SK-N-SH (cell line): ENCODE measurements at regions not wholly inside any gene's neighbourhood (a gene's known extent, or its start where the extent isn't known, plus 50 kb on each side); places are given as distances from the start of the nearest gene placed in this dataset.

Experiments
- CTCF ChIA-PET: fragments of 300-600, 350-600 bp; formaldehyde crosslinking; extraction: SDS; loops from one replicate; lab custom pipeline; 2021; lab: Yijun Ruan, JAX
- POLR2A ChIA-PET: fragments of 350-600 bp; sonication (Branson Sonifier 250); formaldehyde crosslinking; extraction: SDS; loops from one replicate; lab custom pipeline; 2020; ENCODE audit warnings: antibody characterized with exemption, inconsistent platforms; lab: Yijun Ruan, JAX
- DNase-seq: peaks from one replicate; pipeline ENCODE4 v3.0.0; 2012
- H2AFZ ChIP-seq: fragments of 200-600 bp; sonication (generic); 2 replicates; pipeline ENCODE4 v1.8.1; 2016; ENCODE audit warnings: antibody characterized with exemption, mild to moderate bottlenecking, low read depth
- H3F3A ChIP-seq: fragments of 200-600 bp; sonication (generic); replicated peaks from 2 replicates; pipeline ENCODE3; 2016; ENCODE audit warnings: antibody characterized with exemption, mild to moderate bottlenecking; ENCODE audit not compliant: insufficient read depth
- H3K27ac ChIP-seq, 2 experiments: fragments of 200-500 bp in 1 of 2; fragments of 200-600 bp in 1 of 2; sonication (Bioruptor generic) in 1 of 2; sonication (generic), shearing (Covaris generic) in 1 of 2; 2 replicates each; pipeline versions ENCODE4 v1.5.1 to v1.6.1; 2014 to 2016; ENCODE audit warnings: low read depth in 2 of 2, inconsistent platforms in 1 of 2, low read length in 1 of 2, mild to moderate bottlenecking in 1 of 2, mixed read lengths in 1 of 2
- H3K27me3 ChIP-seq: fragments of 200-600 bp; sonication (generic), shearing (Covaris generic); 2 replicates; pipeline ENCODE4 v1.6.1; 2016; ENCODE audit warnings: mixed run types; ENCODE audit not compliant: insufficient read depth
- H3K36me3 ChIP-seq, 2 experiments: fragments of 200-500 bp in 1 of 2; fragments of 200-600 bp in 1 of 2; sonication (Bioruptor generic) in 1 of 2; sonication (generic) in 1 of 2; replicated peaks in 1 of 2; 2 replicates each; pipeline versions ENCODE3 to v1.5.1; 2014 to 2016; ENCODE audit warnings: low read length in 1 of 2, mild to moderate bottlenecking in 1 of 2; ENCODE audit not compliant: insufficient read depth in 2 of 2, control insufficient read depth in 1 of 2
- H3K4me1 ChIP-seq, 2 experiments: fragments of 200-500 bp in 1 of 2; fragments of 200-600 bp in 1 of 2; sonication (Bioruptor generic) in 1 of 2; sonication (generic), shearing (Covaris generic) in 1 of 2; 2 replicates each; pipeline versions ENCODE4 v1.5.1 to v1.6.1; 2014 to 2016; ENCODE audit warnings: low read depth in 1 of 2, low read length in 1 of 2, mixed run types in 1 of 2; ENCODE audit not compliant: insufficient read depth in 2 of 2, control insufficient read depth in 1 of 2
- H3K4me2 ChIP-seq: fragments of 200-600 bp; sonication (generic), shearing (Covaris generic); 2 replicates; pipeline ENCODE4 v1.6.1; 2017; ENCODE audit warnings: mixed run types
- H3K4me3 ChIP-seq, 2 experiments: fragments of 200-500 bp in 1 of 2; fragments of 200-600 bp in 1 of 2; sonication (Bioruptor generic) in 1 of 2; sonication (generic), shearing (Covaris generic) in 1 of 2; 2 replicates each; pipeline versions ENCODE4 v1.5.1 to v1.8.1; 2014 to 2016; ENCODE audit warnings: low read depth in 2 of 2, inconsistent platforms in 1 of 2, low read length in 1 of 2, mild to moderate bottlenecking in 1 of 2, mixed read lengths in 1 of 2, moderate library complexity in 1 of 2
- H3K79me2 ChIP-seq: fragments of 200-600 bp; sonication (generic); 2 replicates; pipeline ENCODE4 v1.8.1; 2017; ENCODE audit warnings: mild to moderate bottlenecking; ENCODE audit not compliant: insufficient read depth
- H3K9ac ChIP-seq: fragments of 200-600 bp; sonication (generic); 2 replicates; pipeline ENCODE4 v1.6.1; 2017; ENCODE audit warnings: mixed run types
- H3K9me2 ChIP-seq: fragments of 200-600 bp; sonication (generic); 2 replicates; pipeline ENCODE4 v1.6.1; 2017; ENCODE audit warnings: mixed run types
- H3K9me3 ChIP-seq: fragments of 200-600 bp; sonication (generic); 2 replicates; pipeline ENCODE4 v1.6.1; 2017; ENCODE audit warnings: mixed run types, mild to moderate bottlenecking, moderate library complexity
- H4K20me1 ChIP-seq: fragments of 200-600 bp; sonication (generic); 2 replicates; pipeline ENCODE4 v1.6.1; 2017; ENCODE audit warnings: mild to moderate bottlenecking, mixed run types; ENCODE audit not compliant: insufficient read depth
- CHD2 ChIP-seq: fragments of 150-350 bp; IDR thresholded peaks from 2 replicates; pipeline ENCODE4 v1.6.1; 2018; ENCODE audit warnings: low read length; ENCODE audit not compliant: partially characterized antibody
- EP300 ChIP-seq, 2 experiments: IDR thresholded peaks; 2 replicates each; pipeline versions ENCODE4 v1.4.0 to v1.6.1; 2012; ENCODE audit warnings: borderline replicate concordance in 1 of 2, low read depth in 1 of 2, low read length in 1 of 2
- EZH2phosphoT487 ChIP-seq: fragments of 200-600 bp; sonication (generic); IDR thresholded peaks from 2 replicates; pipeline ENCODE4 v1.6.1; 2017; ENCODE audit warnings: low read depth, mixed run types, mild to moderate bottlenecking, antibody characterized with exemption, moderate library complexity, borderline replicate concordance
- FOSL2 ChIP-seq: IDR thresholded peaks from 2 replicates; pipeline ENCODE4 v1.4.0; 2012; ENCODE audit warnings: low read depth, mild to moderate bottlenecking, moderate library complexity, borderline replicate concordance
- FOXJ3 ChIP-seq: sonication (generic); formaldehyde crosslinking; IDR thresholded peaks from 2 replicates; pipeline ENCODE4 v1.5.1; 2020; ENCODE audit warnings: mild to moderate bottlenecking, missing genetic modification reagents
- JUND ChIP-seq: IDR thresholded peaks from 2 replicates; pipeline ENCODE4 v1.4.0; 2012
- MXI1 ChIP-seq: IDR thresholded peaks from 2 replicates; pipeline ENCODE4 v1.6.1; 2012; ENCODE audit warnings: mild to moderate bottlenecking, low read depth, low read length, improper control_type of control experiment
- POLR2AphosphoS5 ChIP-seq: IDR thresholded peaks from 2 replicates; pipeline ENCODE4 v1.6.1; 2012; ENCODE audit warnings: low read depth, low read length
- TAF1 ChIP-seq: IDR thresholded peaks from 2 replicates; pipeline ENCODE4 v1.6.1; 2012; ENCODE audit warnings: low read depth, mild to moderate bottlenecking, low read length, moderate library complexity, borderline replicate concordance
- TCF12 ChIP-seq: IDR thresholded peaks from 2 replicates; pipeline ENCODE4 v1.4.0; 2012
- WGBS: methylation state at CpG from one replicate; pipeline ENCODE4 v1.1.6; 2017; ENCODE audit warnings: low lambda C conversion rate; 5-methylcytosine and 5-hydroxymethylcytosine counted together
- TF ChIP-seq, protein P1 (sequence below): IDR thresholded peaks from 2 replicates; pipeline ENCODE4 v1.4.0; 2012; ENCODE audit warnings: low read depth
- TF ChIP-seq, protein P2 (sequence below): IDR thresholded peaks from 2 replicates; pipeline ENCODE4 v1.4.0; 2012; ENCODE audit warnings: low read depth, borderline replicate concordance
- TF ChIP-seq, protein P3 (sequence below): fragments of 200-600 bp; sonication (generic); IDR thresholded peaks from 2 replicates; pipeline ENCODE4 v1.6.1; 2017; ENCODE audit warnings: antibody characterized with exemption, mild to moderate bottlenecking, moderate library complexity
- TF ChIP-seq, protein P4 (sequence below): IDR thresholded peaks from 2 replicates; pipeline ENCODE4; 2012
- TF ChIP-seq, protein P5 (sequence below): fragments of 150-350 bp; IDR thresholded peaks from 2 replicates; pipeline ENCODE4 v1.6.1; 2017; ENCODE audit warnings: antibody characterized with exemption, low read length, low read depth, borderline replicate concordance

DNA sequence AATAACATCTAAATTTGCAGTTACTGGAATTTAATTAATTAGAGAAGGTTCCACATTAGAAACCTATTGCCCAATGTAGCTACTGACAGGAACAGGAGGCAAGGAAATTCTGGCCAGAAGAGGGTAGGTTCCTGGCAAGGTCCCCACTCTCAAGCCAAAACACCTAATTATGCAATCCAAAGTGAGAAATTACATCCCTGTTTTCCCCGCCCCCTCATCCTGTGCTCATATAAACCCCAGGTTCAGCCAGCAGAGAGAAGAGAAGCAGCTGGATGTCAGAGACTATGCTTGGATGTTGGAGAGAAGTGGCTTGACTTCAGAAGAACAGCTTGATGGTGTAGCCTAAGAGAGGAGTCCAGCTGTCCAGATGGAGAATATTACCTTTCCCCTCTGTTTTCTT lies 951.3 kb upstream of the PRR20A start:
- Histone ChIP-seq H3F3A (no peaks in the 10 kb centered on the region), H3K36me3 (no peaks in the 10 kb centered on the region), H3K79me2 (no peaks in the 10 kb centered on the region), H3K9me3 (no peaks in the 10 kb centered on the region), H3K9me2 (no peaks in the 10 kb centered on the region), H3K27ac (no peak overlapping the region), H3K9ac (no peak overlapping the region), H3K4me2 (no peak overlapping the region), H3K4me1 (no peaks in the 10 kb centered on the region), H4K20me1 (no peaks in the 10 kb centered on the region), H3K4me3 (no peak overlapping the region), H2AFZ (no peak overlapping the region), H3K27me3 (no peaks in the 10 kb centered on the region)
- ChIA-PET CTCF (no interaction called here), POLR2A (no interaction called here)
- no peak for DNase-seq
- TF ChIP-seq JUND = no peak
- TF ChIP-seq MXI1 = no peak
- no peak for TF ChIP-seq EZH2phosphoT487
- no peak for TF ChIP-seq FOSL2
- TF ChIP-seq POLR2AphosphoS5 = no peak
- no peak for TF ChIP-seq CHD2
- TF ChIP-seq EP300 (IDR thresholded peaks at IDR 0.05; ENCODE audit: borderline replicate concordance in 1 of 2, low read depth in 1 of 2, low read length in 1 of 2) = no peak
- TF ChIP-seq, protein P1, sequence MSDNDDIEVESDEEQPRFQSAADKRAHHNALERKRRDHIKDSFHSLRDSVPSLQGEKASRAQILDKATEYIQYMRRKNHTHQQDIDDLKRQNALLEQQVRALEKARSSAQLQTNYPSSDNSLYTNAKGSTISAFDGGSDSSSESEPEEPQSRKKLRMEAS = no peak
- TF ChIP-seq, protein P2, sequence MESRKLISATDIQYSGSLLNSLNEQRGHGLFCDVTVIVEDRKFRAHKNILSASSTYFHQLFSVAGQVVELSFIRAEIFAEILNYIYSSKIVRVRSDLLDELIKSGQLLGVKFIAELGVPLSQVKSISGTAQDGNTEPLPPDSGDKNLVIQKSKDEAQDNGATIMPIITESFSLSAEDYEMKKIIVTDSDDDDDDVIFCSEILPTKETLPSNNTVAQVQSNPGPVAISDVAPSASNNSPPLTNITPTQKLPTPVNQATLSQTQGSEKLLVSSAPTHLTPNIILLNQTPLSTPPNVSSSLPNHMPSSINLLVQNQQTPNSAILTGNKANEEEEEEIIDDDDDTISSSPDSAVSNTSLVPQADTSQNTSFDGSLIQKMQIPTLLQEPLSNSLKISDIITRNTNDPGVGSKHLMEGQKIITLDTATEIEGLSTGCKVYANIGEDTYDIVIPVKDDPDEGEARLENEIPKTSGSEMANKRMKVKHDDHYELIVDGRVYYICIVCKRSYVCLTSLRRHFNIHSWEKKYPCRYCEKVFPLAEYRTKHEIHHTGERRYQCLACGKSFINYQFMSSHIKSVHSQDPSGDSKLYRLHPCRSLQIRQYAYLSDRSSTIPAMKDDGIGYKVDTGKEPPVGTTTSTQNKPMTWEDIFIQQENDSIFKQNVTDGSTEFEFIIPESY = no peak
- TF ChIP-seq, protein P3, sequence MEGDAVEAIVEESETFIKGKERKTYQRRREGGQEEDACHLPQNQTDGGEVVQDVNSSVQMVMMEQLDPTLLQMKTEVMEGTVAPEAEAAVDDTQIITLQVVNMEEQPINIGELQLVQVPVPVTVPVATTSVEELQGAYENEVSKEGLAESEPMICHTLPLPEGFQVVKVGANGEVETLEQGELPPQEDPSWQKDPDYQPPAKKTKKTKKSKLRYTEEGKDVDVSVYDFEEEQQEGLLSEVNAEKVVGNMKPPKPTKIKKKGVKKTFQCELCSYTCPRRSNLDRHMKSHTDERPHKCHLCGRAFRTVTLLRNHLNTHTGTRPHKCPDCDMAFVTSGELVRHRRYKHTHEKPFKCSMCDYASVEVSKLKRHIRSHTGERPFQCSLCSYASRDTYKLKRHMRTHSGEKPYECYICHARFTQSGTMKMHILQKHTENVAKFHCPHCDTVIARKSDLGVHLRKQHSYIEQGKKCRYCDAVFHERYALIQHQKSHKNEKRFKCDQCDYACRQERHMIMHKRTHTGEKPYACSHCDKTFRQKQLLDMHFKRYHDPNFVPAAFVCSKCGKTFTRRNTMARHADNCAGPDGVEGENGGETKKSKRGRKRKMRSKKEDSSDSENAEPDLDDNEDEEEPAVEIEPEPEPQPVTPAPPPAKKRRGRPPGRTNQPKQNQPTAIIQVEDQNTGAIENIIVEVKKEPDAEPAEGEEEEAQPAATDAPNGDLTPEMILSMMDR = no peak
- no peak for TF ChIP-seq TCF12
- no peak for TF ChIP-seq TAF1
- TF ChIP-seq, protein P4, sequence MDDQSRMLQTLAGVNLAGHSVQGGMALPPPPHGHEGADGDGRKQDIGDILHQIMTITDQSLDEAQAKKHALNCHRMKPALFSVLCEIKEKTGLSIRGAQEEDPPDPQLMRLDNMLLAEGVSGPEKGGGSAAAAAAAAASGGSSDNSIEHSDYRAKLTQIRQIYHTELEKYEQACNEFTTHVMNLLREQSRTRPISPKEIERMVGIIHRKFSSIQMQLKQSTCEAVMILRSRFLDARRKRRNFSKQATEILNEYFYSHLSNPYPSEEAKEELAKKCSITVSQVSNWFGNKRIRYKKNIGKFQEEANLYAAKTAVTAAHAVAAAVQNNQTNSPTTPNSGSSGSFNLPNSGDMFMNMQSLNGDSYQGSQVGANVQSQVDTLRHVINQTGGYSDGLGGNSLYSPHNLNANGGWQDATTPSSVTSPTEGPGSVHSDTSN = no peak
- TF ChIP-seq, protein P5, sequence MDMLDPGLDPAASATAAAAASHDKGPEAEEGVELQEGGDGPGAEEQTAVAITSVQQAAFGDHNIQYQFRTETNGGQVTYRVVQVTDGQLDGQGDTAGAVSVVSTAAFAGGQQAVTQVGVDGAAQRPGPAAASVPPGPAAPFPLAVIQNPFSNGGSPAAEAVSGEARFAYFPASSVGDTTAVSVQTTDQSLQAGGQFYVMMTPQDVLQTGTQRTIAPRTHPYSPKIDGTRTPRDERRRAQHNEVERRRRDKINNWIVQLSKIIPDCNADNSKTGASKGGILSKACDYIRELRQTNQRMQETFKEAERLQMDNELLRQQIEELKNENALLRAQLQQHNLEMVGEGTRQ = no peak
- no peak for TF ChIP-seq FOXJ3 (CRISPR knock-in tag)
- 9% methylated on average over 1 of the region's 1 CpG for WGBS
